DND-41 (cell line): ENCODE measurements at regions not wholly inside any gene's neighbourhood (a gene's known extent, or its start where the extent isn't known, plus 50 kb on each side); places are given as distances from the start of the nearest gene placed in this dataset.
A peak's percentile ranks its signal among the peaks of the same experiment; 100 is the strongest.

Source experiments
- ATAC-seq: fragments of 200-7000 bp; cut with Tn5 transposase; 3 replicates; pipeline ENCODE4 v1.9.1; 2021; ENCODE audit warnings: low read depth; ENCODE audit not compliant: insufficient read depth
- DNase-seq: peaks from one replicate; pipeline ENCODE4 v3.0.0-alpha.2; 2020
- H2AFZ ChIP-seq: 2 replicates; pipeline ENCODE4 v1.6.0; 2012; ENCODE audit warnings: low read depth, low read length
- H3K27ac ChIP-seq: 2 replicates; pipeline ENCODE4 v1.5.1; 2012; ENCODE audit warnings: low read length, inconsistent platforms
- H3K27me3 ChIP-seq: fragments of 200-600 bp; sonication (generic); 2 replicates; pipeline ENCODE4 v1.6.0; 2012; ENCODE audit warnings: low read length, mild to moderate bottlenecking, inconsistent platforms; ENCODE audit not compliant: insufficient read depth, poor library complexity
- H3K36me3 ChIP-seq: 2 replicates; pipeline ENCODE4 v1.5.1; 2012; ENCODE audit warnings: low read length, inconsistent platforms; ENCODE audit not compliant: insufficient read depth
- H3K4me1 ChIP-seq: 2 replicates; pipeline ENCODE4 v1.5.1; 2012; ENCODE audit warnings: mild to moderate bottlenecking, low read length; ENCODE audit not compliant: insufficient read depth
- H3K4me2 ChIP-seq: 2 replicates; pipeline ENCODE4 v1.6.0; 2012; ENCODE audit warnings: mild to moderate bottlenecking, moderate library complexity, low read length, inconsistent platforms; ENCODE audit not compliant: insufficient read depth
- H3K4me3 ChIP-seq, 2 experiments: fragments of 200-600 bp in 1 of 2; shearing (Covaris generic) in 1 of 2; 2 replicates each; pipeline ENCODE4 v1.5.1; 2012 to 2016; ENCODE audit warnings: inconsistent platforms in 2 of 2, low read length in 2 of 2, mild to moderate bottlenecking in 2 of 2, low read depth in 1 of 2, moderate library complexity in 1 of 2
- H3K79me2 ChIP-seq: 2 replicates; pipeline ENCODE4 v1.6.0; 2012; ENCODE audit warnings: low read length, inconsistent platforms; ENCODE audit not compliant: insufficient read depth
- H3K9ac ChIP-seq: 2 replicates; pipeline ENCODE4 v1.6.0; 2012; ENCODE audit warnings: low read depth, mild to moderate bottlenecking, inconsistent platforms, low read length, moderate library complexity
- H3K9me3 ChIP-seq: 2 replicates; pipeline ENCODE4 v1.5.1; 2012; ENCODE audit warnings: low read length, moderate library complexity, mild to moderate bottlenecking, inconsistent platforms; ENCODE audit not compliant: insufficient read depth, severe bottlenecking
- H4K20me1 ChIP-seq: 2 replicates; pipeline ENCODE4 v1.6.0; 2012; ENCODE audit warnings: low read length; ENCODE audit not compliant: insufficient read depth
- EZH2 ChIP-seq: IDR thresholded peaks from 3 replicates; pipeline ENCODE4 v1.6.1; 2012; ENCODE audit warnings: borderline replicate concordance, low read depth, mild to moderate bottlenecking, moderate library complexity, low read length, inconsistent platforms; ENCODE audit not compliant: severe bottlenecking
- TF ChIP-seq, protein P1 (sequence below): IDR thresholded peaks from 2 replicates; pipeline ENCODE4 v1.5.1; 2012; ENCODE audit warnings: borderline replicate concordance, low read length, moderate library complexity, mild to moderate bottlenecking; ENCODE audit not compliant: poor library complexity, severe bottlenecking; ENCODE audit errors: extremely low read depth

DNA sequence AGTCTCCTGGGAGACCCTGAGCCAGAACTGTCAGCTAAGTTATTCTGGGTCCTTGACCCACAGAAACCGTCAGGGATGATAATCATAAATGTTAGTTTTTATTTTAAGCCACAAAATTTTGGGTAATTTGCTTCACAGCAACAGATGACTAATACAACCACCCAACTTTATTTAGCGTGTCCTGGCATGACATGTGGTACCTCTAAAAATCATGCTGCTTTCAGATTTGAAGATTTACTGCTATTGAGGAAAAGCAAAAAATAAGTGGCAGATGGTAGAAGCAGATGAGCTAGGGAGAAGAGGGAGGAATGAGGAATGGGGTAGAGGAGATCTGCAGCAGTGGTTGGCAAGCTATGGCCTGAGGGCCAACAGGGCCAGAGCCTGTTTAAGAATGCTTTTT, 90.4 kb downstream of the TMEM100 start:
- Histone ChIP-seq H3K36me3 (no peaks in the 10 kb centered on the region), H3K27ac (no peak overlapping the region), H3K4me3 (no peak overlapping the region), H3K9ac (no peak overlapping the region), H3K79me2 (no peaks in the 10 kb centered on the region), H3K4me2 (no peak overlapping the region), H3K4me1 (0 out of 2 replicates have a peak, but pooled peaks cover 5% of the 10 kb centered on the region), H2AFZ (no peak overlapping the region), H3K9me3 (no peaks in the 10 kb centered on the region), H3K27me3 (no peaks in the 10 kb centered on the region), H4K20me1 (no peaks in the 10 kb centered on the region)
- DNase-seq, result no peak
- TF ChIP-seq, protein P1, sequence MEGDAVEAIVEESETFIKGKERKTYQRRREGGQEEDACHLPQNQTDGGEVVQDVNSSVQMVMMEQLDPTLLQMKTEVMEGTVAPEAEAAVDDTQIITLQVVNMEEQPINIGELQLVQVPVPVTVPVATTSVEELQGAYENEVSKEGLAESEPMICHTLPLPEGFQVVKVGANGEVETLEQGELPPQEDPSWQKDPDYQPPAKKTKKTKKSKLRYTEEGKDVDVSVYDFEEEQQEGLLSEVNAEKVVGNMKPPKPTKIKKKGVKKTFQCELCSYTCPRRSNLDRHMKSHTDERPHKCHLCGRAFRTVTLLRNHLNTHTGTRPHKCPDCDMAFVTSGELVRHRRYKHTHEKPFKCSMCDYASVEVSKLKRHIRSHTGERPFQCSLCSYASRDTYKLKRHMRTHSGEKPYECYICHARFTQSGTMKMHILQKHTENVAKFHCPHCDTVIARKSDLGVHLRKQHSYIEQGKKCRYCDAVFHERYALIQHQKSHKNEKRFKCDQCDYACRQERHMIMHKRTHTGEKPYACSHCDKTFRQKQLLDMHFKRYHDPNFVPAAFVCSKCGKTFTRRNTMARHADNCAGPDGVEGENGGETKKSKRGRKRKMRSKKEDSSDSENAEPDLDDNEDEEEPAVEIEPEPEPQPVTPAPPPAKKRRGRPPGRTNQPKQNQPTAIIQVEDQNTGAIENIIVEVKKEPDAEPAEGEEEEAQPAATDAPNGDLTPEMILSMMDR, result no peak
- no peak for TF ChIP-seq EZH2
- no peak for ATAC-seq

DNA sequence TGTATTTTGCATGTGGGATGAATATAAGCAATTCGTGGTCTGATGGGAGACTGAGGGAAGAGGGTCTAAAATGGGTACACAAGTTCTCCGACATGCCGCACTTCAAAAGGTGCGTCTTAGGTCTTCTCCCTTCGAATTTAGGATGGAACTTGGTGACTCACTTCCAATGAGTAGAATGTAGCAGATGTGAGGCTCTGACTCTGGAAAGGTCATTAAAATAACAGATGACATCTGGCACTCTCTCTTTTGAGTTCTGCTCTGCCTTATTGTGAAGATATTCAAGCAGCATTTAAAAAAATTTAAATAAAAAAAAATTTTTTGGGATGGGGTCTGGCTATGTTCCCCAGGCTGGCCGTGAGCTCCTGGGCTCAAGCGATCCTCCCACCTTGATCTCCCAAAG, 92.7 kb downstream of the TMEM100 start:
- Histone ChIP-seq H3K9ac (no peak overlapping the region), H3K4me3 (no peak overlapping the region), H2AFZ (no peak overlapping the region), H3K79me2 (no peaks in the 10 kb centered on the region), H3K4me1 (no peaks in the 10 kb centered on the region), H3K27ac (no peak overlapping the region), H3K4me2 (no peak overlapping the region), H3K27me3 (no peaks in the 10 kb centered on the region), H4K20me1 (no peaks in the 10 kb centered on the region), H3K36me3 (no peaks in the 10 kb centered on the region), H3K9me3 (no peaks in the 10 kb centered on the region)
- ATAC-seq (no peak), DNase-seq (no peak)
- TF ChIP-seq, protein P1, result no peak
- no peak for TF ChIP-seq EZH2

DNA sequence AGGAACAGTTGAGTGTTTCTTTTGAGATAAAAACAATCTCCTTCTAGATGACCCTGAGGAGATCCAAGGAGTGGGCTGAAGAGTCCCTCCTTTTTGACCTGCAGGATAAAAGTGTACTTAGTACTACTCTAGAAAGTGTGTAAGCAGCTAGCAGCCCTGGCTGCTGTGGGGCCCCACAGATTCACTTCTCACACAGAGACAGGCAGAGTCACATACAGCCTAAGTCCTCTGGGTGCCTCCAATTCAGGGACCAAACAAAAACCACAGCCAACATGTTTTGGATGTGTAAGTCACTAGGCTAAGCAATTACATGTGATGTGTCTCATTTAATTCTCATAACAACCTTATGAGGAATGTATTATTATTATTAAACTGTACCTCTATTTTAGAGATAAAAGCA, 97.1 kb downstream of the TMEM100 start:
- Histone ChIP-seq H2AFZ (no peak overlapping the region), H3K27ac (no peak overlapping the region), H3K9me3 (no peaks in the 10 kb centered on the region), H3K27me3 (no peaks in the 10 kb centered on the region), H3K4me2 (no peak overlapping the region), H4K20me1 (no peaks in the 10 kb centered on the region), H3K9ac (no peak overlapping the region), H3K36me3 (no peaks in the 10 kb centered on the region), H3K4me3 (no peak overlapping the region), H3K79me2 (no peaks in the 10 kb centered on the region), H3K4me1 (no peaks in the 10 kb centered on the region)
- DNase-seq (no peak), ATAC-seq (0 out of 3 replicates have a peak, but pooled peaks have one; percentile 40)
- no peak for TF ChIP-seq EZH2

DNA sequence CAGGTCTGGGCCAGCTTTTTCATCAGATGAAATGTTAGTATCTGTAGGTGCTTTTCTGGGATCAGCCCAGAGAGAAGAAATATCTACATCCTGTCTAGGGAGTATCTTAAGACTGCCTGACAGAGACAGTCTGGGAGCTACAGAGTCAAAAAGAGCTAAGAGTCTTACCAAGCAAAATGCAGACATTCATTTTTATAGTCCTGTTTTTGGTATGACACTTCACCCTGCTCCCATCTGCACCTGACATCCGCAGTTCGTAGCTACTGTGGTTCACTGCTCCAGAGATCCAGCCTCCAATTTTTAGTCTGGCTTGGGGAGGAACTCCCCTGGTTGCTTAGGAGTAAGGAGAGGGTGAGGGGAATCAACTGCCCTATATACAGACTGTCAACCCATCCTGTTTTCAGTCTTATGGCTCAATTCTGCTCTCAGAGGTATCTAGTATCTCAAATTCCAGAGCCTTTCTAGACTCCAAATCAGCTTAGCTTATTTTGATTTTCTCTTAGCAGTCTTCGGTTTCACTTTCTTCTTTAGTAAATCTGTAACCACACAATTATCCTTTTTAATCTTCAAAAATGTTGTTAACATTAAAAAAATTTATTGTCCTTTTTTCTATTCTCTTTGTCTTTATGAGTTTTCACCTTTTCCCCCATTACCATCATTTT, 97.8 kb downstream of the TMEM100 start:
- H4K20me1 ChIP-seq, result no peaks in the 10 kb centered on the region
- no peaks in the 10 kb centered on the region for H3K36me3 ChIP-seq
- H3K79me2 ChIP-seq, result no peaks in the 10 kb centered on the region
- H3K4me2 ChIP-seq, result no peak overlapping the region
- H3K9ac ChIP-seq, result no peak overlapping the region
- H2AFZ ChIP-seq, result no peak overlapping the region
- DNase-seq (no peak), ATAC-seq (no peak)
- TF ChIP-seq EZH2, result no peak
- TF ChIP-seq, protein P1, result no peak
- no peaks in the 10 kb centered on the region for H3K4me1 ChIP-seq
- no peaks in the 10 kb centered on the region for H3K27me3 ChIP-seq
- no peak overlapping the region for H3K27ac ChIP-seq
- H3K4me3 ChIP-seq, result no peak overlapping the region
- no peaks in the 10 kb centered on the region for H3K9me3 ChIP-seq
